GM18511 (cell line): ENCODE measurements at regions not wholly inside any gene's neighbourhood (a gene's known extent, or its start where the extent isn't known, plus 50 kb on each side); places are given as distances from the start of the nearest gene placed in this dataset.
"Not testable (repeated sequence)": the region's sequence is repeated elsewhere in the genome, so short reads cannot be mapped to it uniquely, and the experiment has no call there.

Source experiments
- ATAC-seq: cut with Tn5 transposase; IDR thresholded peaks from one replicate; pipeline ENCODE4 v1.9.1; 2021; ENCODE audit warnings: mild to moderate bottlenecking, moderate library complexity; ENCODE audit not compliant: unreplicated experiment

DNA sequence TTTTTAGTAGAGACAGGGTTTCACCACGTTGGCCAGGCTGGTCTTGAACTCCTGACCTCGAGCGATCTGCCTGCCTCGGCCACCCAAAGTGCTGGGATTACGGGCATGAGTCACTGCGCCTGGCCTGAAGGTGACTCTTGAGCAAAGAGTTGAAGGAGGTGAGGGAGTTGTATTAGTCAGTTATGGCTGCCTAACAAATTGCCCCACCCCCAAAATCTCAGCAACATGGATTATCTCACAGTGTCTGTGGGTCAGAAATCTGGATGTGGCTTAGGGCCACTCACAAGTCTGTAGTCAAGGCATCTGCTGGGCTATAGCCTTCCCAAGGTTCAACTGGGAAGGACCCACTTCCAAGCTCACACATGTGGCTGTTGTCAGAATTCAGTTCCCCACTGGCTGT lies 52.8 kb upstream of the ADGRE5 start:
- ATAC-seq = no peak

DNA sequence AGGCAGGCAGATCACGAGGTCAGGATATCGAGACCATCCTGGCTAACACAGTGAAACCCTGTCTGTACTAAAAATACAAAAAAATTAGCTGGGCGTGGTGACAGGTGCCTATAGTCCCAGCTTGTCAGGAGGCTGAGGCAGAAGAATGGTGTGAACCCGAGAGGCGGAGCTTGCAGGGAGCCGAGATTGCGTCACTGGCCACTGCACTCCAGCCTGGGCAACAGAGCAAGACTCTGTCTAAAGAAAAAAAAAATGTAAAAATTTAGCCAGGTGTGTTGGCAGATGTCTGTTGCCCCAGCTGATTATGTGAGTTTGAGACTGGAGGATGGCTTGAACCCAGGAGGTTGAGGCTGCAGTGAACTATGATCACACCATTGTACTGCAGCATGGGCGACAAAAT lies 54.2 kb upstream of the ADGRE5 start:
- not testable (repeated sequence) for ATAC-seq

GRCh38 chr19:14325863-14326262 lies 55.4 kb upstream of the ADGRE5 start:
- no peak for ATAC-seq

- no peak for ATAC-seq
Measured at GRCh38 chr19:14325134-14325533, 56.1 kb upstream of the ADGRE5 start.

GRCh38 chr19:14322889-14323463 lies 58.3 kb upstream of the ADGRE5 start:
- no peak for ATAC-seq

GRCh38 chr19:14320253-14320652 lies 61.0 kb upstream of the ADGRE5 start:
- ATAC-seq = no peak

DNA sequence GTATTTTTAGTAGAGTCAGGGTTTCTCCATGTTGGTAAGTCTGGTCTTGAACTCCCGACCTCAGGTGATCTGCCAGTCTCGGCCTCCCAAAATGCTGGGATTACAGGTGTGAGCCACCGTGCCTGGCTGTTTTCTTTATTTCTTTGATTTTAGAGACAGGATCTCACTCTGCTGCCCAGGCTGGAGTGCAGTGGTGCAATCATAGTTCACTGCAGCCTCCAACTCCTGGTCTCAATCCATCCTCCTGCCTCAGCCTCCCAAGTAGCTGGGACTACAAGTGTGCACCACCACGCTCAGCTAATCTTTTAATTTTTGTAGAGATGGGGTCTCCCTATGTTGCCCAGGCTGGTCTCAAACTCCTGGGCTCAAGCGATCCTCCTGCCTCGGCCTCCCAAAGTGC lies 61.5 kb upstream of the ADGRE5 start:
- ATAC-seq = not testable (repeated sequence)

- no peak for ATAC-seq
Measured at GRCh38 chr19:14318873-14319272, 62.4 kb upstream of the ADGRE5 start.

DNA sequence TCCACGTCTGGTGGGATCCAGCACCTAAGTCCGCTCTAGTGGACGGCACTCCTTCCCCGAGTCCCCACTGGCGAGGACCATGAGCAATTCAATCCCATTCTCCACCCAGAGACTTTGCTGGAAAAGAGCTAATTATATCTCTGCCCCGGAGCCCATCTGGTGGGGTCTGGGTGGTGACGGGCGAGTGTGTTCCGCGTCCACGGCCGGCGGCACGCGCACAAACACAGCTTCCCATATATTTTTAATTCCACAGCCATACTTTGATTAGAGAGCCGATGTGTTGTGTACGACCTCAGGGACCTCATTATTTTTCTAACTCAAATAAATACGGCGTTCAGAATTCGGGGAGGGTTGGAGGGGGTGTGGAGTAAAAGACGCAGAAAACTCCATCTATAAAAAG lies 64.1 kb upstream of the ADGRE5 start:
- ATAC-seq = no peak

GRCh38 chr19:14315433-14315832 lies 65.8 kb upstream of the ADGRE5 start:
- no peak for ATAC-seq

- no peak for ATAC-seq
Measured at GRCh38 chr19:14310055-14310454, 71.2 kb upstream of the ADGRE5 start.

- no peak for ATAC-seq
Measured at GRCh38 chr19:14305706-14306105, 75.5 kb upstream of the ADGRE5 start.

DNA sequence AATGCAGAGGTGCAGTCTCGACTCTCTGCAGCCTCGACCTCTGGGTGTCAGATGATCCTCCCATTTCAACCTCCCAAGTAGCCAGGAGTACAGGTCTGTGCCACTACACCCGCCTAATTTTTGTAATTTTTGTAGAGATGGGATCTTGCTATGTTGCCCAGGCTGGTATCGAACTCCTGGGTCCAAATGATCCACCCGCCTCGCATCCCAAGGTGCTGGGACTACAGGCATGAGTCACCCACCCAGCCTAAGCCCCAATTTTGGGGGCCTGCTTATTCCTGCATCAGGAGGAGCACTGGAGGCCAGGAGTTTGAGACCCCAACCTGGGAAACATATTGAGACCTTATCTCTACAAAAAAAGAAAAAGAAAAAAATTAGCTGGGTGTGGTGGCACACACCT lies 80.1 kb upstream of the ADGRE5 start:
- no peak for ATAC-seq

DNA sequence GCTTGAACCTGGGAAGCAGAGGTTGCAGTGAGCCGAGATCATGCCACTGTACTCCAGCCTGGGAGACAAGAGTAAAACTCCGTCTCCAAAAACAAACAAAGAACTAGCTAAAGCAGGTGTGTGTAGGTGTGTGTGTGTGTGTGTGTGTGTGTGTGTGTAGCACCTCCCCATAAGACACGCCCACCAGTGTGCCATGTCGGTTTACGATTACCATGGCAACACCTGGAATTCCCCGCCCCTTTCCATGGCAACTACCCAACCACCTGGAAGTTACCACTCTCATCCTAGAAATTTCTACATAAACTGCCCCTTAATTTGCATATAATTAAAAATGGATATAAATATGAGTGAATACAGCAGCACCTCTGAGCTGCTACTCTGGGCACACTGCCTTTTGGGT lies 80.9 kb upstream of the ADGRE5 start:
- no peak for ATAC-seq

- ATAC-seq = not testable (repeated sequence)
Measured at GRCh38 chr19:14299224-14299827, 81.9 kb upstream of the ADGRE5 start.

- not testable (repeated sequence) for ATAC-seq
Measured at GRCh38 chr19:14297883-14298576, 83.2 kb upstream of the ADGRE5 start.

- not testable (repeated sequence) for ATAC-seq
Measured at GRCh38 chr19:14294974-14295373, 86.3 kb upstream of the ADGRE5 start.

DNA sequence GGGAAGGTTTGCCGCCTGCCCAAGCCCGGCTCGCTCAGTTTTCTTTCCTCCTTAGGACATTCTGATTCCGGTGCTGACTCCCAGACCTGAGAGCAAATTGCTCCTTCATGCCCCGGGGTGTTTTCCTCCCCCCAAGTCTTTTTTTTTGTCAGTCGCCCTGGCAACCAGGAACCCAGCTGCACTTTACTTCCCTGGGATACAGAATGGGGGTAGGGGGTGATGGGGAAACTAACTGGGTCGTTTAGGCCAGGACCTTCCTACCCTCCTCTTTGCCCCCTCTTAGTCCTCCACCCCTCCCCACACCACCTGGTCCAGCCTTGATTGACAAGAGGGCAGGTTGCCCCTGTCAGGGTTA lies 87.5 kb upstream of the ADGRE5 start:
- ATAC-seq = not testable (repeated sequence)

DNA sequence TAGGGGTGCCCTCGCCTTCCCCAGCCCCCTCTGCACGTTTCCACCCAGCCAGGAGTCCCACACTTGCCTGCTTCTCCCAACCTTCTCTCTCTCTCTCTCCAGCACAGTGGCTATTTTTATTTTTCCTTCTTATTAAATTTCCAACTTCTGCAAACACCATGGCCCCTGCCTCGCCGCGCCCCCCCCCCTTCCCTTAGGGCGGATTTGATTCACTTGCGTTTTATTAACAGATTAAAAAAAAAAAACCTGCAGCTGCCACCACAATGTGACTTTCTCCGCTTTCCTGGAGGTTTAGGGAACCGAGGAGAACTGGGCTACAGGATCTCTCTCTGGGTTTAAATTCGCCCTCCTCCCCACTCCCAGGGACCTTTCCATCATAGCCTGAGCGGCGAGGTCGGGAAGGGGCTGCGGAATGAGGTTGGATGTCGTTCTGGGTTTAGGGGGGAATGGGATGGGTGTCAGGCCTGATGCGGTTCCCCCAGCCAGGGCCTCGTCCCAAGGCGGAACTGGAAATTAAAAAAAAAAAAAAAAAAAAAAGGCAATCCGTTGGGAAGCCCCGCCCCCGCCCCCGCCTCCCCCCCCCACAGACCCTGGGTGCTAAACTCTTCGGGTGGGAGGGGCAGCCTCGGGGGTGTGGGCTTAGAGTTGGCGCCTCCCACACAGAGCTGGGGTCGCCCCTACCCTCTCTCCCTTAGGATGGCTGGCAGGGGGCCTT lies 87.3 kb upstream of the ADGRL1 start:
- ATAC-seq = not testable (repeated sequence)

GRCh38 chr19:14289810-14290209 lies 83.8 kb upstream of the ADGRL1 start:
- ATAC-seq = not testable (repeated sequence)

DNA sequence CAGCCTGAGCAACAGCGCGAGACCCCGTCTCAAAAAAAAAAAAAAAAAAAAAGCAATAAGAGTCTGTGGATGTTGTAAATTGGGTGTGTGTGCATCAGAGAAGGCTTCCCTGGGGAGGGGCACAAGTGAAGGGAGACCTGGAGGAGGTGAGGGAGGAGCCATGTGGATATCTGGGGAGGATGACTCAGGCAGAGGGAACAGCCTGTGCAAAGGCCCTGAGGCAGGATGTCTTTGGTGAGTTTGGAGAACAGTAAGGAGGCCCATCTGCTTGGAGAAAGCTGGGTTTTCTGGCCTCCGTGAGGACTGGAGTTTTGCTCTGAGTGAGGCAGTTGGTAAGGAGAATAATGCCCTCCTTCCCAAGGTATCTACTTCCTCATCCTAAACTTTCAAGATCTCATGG lies 81.9 kb upstream of the ADGRL1 start:
- not testable (repeated sequence) for ATAC-seq

DNA sequence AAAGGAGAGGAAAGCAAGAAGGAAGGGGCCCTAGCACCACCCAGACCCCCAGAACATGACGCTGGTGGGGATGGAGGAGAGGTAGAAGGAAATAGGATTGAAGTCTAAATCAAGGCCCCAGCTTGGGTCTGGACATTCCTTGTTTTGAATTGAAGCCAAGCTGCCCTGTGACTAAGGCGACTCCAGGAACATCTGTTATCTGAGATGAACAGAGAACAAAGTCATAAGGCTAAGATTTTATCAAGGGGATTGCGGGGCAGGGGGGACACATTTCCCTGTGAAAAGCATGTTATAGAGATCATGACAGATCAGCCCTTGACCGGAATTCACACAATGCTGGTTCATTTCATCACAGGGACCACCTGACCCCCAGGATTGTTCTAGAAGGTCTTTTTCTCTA lies 80.6 kb upstream of the ADGRL1 start:
- not testable (repeated sequence) for ATAC-seq
